CD4-positive, alpha-beta T cell treated with Interleukin-15 for 4 hours (primary cell): ENCODE measurements at regions not wholly inside any gene's neighbourhood (a gene's known extent, or its start where the extent isn't known, plus 50 kb on each side); places are given as distances from the start of the nearest gene placed in this dataset.
"Not testable (repeated sequence)": the region's sequence is repeated elsewhere in the genome, so short reads cannot be mapped to it uniquely, and the experiment has no call there.

Source experiments
- DNase-seq: peaks from one replicate; pipeline ENCODE4 v3.0.0-alpha.2; 2020; ENCODE audit warnings: low spot score

GRCh38 chr16:82300374-82300951 is 130.4 kb upstream of the MPHOSPH6 start:
- DNase-seq, result no peak

DNA sequence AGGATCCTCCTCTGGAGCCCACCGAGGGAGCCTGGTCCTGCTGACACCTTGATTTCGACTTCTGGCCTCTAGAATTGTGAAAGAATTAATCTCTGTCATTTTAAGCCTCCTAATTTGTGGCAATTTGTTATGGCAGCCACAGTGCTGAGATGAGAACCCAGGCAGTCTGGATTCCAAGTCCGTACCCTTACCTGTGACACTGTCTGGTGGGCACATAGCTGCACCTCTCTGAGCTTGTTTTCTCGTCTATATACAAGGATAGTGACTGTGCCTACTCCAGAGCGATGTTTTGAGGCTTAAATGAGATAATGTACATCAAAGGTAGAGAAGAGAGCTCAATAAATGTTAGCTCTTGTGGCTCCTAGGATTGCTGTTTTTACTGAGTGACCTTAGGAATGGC is 128.4 kb upstream of the MPHOSPH6 start:
- no peak for DNase-seq

- no peak for DNase-seq
These were observed 125.5 kb upstream of the MPHOSPH6 start for GRCh38 chr16:82295290-82296201.

DNA sequence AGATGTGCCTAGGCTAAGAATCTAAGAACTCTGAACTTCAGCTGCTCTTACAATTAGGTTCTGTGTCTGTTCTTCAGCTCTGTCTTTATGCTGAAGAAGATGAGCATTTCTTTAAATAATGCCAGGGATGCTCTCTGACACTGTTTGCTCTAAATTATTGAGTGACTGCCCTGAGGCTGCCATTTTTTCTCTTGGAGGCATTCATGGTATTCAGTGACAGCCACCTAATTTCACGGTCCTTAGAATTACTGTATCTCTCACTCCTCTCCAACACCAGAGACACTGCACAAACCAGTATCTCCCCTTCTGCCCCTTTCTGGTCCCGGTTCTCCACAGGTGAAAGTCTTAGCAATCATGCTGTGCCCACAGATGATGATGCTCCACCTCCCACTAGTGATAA is 123.6 kb upstream of the MPHOSPH6 start:
- DNase-seq, result no peak

DNA sequence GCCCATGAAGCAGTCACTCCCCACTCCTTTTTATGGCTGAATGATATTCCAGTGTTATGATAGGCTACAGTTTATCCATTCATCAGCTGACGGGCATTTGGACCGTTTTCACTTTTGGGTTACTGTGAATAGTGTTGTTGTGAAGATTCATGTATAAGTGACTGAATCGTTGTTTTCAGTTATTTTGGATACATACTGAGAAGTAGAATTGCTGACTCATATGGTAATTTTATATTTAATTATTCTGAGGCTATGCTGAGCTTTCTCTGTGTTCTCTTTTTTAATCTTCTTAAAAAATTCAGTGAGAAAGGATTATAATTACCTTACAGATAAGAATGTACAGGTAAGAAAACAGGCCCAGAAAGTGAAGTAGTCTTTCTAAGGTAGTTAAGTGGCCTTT is 117.9 kb upstream of the MPHOSPH6 start:
- no peak for DNase-seq

GRCh38 chr16:82282662-82283061 is 112.6 kb upstream of the MPHOSPH6 start:
- no peak for DNase-seq

DNA sequence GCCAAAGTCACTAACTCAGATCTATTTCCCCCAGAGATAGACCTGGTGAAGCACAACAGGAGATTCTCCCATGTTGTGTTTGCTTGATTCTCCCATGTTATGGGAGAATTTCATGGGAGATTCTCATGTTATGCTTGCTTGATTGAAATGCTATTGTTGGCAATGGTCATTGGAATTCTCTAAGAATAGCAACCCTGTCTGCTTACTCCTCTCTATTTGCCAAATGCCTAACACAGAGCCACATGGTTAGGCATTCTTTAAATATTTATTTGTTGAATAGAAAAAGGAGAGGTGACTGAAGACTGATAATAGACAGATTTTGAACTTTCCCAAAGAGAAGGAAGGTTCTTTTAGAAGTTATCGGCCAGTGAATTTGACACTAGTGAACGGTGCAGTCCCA is 111.5 kb upstream of the MPHOSPH6 start:
- no peak for DNase-seq

DNA sequence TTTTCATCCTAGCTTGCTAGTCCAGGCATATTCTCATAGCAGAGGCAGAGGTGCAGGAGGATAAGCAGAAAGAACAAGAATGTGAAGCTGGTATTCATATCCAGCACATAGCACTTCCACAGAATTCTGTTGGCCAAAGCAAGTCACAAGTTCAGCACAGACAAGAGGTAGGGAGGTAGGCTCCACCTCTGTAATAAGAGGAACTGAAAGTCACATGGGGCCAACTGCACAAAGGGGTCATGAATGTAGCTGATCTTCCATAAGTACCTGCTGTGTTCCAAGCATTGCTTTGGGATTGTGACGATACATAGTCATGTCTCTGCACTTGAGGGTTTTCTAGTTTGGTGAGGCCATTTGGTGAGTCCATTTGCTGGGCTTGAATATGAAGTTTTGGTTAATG is 110.8 kb upstream of the MPHOSPH6 start:
- DNase-seq, result no peak

GRCh38 chr16:82275349-82275748 is 105.3 kb upstream of the MPHOSPH6 start:
- DNase-seq, result not testable (repeated sequence)

GRCh38 chr16:82271636-82272035 is 101.6 kb upstream of the MPHOSPH6 start:
- DNase-seq, result no peak

- DNase-seq, result not testable (repeated sequence)
These were observed 97.7 kb upstream of the MPHOSPH6 start for GRCh38 chr16:82267675-82268074.

DNA sequence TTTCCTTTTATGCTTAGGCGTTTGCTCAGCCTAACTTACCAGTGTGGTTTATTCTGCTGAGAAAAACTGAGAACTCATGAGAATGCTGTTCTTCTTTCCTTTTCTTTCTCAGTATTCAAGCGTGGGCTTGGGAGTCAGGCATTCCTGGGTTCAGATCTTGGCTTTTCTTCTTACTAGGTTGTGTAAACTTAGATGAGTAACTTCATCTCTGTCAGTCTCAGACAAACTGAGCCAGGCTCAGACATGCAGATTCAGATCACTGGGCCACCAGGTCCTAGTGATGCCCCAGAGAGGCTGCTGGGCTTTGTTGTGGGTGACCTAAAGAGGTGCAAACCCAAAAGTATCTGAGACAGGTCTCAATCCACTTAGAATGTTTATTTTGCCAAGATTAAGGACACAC is 95.8 kb upstream of the MPHOSPH6 start:
- DNase-seq, result no peak

DNA sequence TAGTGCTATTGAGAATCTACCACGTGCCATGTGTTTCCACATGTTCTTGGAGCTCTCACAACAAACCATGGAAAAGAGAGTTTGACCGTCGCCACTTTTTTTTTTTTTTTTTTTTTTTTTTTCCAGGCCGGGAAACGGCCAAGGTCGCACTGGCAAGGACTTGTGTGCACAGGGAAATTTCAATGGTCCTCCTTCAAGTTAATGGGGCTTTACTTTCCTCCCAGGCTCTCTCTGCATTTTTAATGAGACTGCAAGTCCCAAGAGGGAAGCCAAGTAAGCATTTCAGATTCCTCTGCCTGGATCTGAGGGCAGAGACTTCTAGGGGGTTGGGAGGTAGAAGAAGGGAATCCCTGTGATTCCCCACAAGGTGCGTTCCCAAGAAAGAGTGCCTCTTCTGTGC is 94.7 kb upstream of the MPHOSPH6 start:
- no peak for DNase-seq

- DNase-seq, result peak; percentile 55
These were observed 93.6 kb upstream of the MPHOSPH6 start for GRCh38 chr16:82263521-82264143.

GRCh38 chr16:82262244-82262643 is 92.2 kb upstream of the MPHOSPH6 start:
- DNase-seq, result no peak

DNA sequence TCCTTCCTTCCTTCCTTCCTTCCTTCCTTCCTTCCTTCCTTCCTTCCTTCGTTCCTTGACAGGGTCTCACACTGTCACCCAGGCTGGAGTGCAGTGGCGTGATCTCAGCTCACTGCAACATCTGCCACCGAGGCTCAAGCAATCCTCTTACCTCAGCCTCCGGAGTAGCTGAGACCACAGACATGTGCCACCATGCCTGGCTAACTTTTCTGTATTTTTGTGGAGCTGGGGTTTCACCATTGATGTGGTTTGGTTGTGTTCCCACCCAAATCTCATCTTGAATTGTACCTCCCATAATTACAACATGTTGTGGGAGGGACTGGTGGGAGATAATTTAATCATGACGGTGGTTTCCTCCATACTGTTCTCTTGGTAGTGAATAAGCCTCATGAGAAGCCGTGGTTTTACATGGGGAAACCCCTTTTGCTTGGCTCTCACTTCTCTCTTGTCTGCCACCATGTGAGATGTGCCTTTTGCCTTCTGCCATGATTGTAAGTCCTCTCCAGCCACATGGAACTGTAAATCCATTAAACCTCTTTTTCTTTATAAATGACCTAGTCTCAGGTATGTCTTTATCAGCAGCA is 90.3 kb upstream of the MPHOSPH6 start:
- no peak for DNase-seq

DNA sequence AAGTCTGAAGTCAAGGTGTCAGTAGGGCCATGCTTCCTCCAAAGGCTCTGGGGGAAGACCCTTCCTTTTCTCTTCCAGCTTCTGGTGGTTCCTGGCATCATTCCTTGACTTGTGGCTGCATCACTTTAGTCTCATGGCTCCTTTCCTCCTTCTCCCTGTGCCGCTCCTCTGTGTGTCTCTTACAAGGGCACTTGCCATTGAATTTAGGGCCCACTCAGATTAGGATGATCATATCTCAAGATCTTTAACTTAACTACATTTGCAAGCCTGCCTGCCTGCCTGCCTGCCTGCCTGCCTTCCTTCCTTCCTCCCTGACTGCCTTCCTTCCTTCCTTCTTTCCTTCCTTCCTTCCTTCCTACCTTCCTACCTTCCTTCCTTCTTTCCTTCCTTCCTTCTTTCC is 89.7 kb upstream of the MPHOSPH6 start:
- no peak for DNase-seq

GRCh38 chr16:82257990-82258389 is 88.0 kb upstream of the MPHOSPH6 start:
- DNase-seq, result no peak

DNA sequence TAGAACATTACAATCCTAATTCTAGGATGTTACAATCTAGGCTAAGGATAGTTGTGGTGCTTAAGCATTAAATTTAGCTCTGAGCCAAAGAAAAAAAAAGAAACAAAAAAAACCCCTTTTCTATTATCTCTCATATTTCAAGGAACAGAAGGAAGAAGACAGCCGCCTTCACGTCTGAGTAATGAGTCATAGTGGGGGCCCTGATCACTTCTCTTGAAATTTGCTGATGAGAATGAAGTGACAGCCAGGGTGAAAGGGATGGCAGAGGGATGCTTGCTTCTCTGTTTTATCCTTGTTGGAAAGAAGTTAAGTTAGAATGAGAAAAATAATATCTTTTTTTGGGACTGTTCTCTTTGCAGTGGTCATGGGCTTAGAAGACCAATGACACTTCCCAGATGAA is 82.6 kb upstream of the MPHOSPH6 start:
- DNase-seq, result no peak

- DNase-seq, result no peak
These were observed 78.7 kb upstream of the MPHOSPH6 start for GRCh38 chr16:82248677-82249076.

DNA sequence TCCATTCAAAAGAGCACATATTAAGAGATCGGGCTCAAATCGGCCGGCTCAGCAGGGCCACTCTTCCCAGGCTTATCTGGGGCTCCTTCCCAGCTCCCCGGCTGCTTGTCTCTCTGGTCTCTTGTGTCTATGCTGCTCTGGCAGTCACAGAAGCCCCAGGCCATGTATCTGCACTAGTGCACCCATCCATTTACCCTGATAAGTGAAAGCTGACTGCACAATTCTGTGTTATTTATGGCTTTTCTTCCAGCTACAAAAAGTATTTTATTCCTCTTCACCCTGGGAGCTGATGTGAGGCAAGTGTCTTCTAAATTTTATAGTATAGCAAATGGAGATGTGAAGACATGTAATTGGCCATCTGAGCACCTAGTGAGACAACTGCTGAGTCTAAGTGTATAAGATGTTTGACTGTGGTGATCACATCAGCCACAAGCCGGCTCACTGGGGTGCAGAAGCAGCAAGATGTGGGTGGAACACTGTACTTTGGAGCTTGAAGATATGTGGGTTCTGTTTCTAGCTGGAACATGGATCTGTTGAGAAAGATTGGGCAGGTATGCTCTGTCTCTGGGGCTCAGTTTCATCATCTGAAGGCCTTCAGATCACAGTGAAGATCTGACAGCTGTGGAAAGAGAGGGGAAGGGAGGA is 78.1 kb upstream of the MPHOSPH6 start:
- DNase-seq, result no peak

DNA sequence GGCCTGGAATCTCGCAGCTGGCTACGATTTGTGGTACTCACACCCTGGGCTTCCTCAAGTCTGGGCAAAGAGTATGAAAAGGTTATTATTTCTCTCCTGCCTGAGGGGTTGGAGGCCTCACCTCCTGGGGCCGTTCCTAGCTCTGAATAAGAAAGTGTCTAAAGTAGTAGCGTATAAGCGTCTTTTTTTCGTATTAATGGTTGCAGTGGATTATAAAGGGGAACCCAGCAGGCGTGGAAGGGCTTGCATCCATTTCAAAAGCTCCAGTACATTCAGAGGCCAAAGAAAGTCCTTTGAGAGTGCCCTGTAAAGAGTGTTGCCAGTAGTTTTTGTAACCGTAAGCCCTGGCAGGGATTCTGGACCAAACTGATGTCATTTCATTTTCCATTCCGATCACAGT is 72.2 kb upstream of the MPHOSPH6 start:
- DNase-seq, result no peak
